GDM1 (cell line): ENCODE measurements at regions not wholly inside any gene's neighbourhood (a gene's known extent, or its start where the extent isn't known, plus 50 kb on each side); places are given as distances from the start of the nearest gene placed in this dataset.
"Not testable (repeated sequence)": the region's sequence is repeated elsewhere in the genome, so short reads cannot be mapped to it uniquely, and the experiment has no call there.

Source experiments
- DNase-seq: peaks from one replicate; lab custom pipeline; 2025; lab: John Stamatoyannopoulos, UW

DNA sequence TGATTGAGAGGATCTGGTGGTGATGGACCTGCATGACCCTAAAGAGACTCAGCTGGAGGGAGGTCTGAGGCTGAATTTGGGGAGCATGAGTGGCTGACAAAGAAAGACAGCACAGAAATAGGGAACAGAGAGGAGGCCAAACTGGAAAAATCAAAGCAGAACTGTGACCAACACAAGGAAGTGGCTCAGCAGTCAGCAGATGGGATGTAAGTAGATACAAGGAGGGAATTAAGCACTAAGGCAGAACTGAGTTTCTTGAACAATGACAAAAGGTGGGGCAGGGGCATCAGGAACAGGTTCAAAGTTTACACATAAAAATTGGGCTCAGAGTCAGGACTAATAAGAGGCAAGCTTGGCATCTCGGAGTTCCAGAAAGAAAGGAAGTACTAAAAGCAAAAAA is 144.3 kb upstream of the KLF3 start:
- DNase-seq, result no peak

DNA sequence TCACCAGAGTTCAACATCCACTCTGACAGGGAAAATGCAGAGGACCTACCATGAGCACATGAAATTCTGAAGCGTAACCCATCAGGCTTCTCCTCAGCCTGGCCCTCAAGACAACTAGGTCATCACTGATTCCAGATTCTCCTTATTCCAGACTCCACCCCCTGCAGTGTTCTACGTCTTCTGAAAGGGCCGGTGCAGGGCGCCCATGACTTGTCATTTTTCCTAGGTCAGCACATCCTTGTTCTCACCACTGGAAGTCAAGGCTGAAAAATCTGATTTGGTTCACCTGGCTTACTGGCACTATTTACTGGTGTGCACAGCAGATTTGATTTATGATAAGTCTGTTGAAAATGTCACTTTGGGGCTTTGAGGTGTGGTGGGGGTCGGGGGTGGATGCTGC is 140.9 kb upstream of the KLF3 start:
- DNase-seq, result no peak

DNA sequence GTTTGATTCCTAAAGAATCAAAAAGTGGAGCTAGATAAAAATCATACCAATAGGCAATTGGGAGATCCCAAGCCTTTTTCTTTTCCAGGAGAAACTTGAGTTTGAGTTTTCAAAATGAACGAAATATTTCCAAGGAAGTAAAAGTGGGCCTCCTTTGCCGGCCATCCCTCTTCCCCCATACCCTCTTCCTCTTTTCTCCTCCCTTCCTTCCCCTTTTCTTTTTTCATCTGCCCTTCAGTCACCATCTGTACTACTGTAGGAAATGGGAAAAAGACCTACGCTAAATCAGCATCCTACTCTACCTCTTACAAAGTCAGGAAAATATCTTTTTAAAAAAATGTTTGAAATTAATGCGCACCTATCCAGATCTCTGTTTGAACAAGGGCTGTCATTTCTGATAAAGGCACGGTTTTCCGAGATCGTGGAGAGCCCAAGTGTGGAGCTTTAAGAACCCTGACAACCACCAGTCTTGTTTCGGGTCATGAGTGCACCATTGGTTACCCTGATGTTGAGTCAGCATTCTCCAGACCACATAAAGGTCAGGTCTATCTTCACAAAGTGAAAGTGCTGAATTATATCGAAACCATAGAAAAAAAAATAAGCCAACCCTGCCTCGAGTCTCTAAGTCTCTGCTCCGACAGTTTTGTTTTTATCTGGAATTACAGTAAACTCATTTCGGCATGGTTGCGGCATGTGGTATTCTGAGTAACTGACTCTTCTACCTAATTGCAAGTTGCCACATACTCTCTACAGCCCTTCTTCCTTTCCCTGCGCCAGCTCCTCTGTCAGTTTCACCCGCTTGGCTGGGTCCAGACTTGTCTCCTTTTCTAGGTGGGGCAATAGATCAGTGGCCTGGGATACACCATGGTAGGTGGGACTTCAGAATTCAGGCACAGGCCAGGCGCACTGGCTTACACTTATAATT is 140.2 kb upstream of the KLF3 start:
- peak; percentile 46 for DNase-seq

DNA sequence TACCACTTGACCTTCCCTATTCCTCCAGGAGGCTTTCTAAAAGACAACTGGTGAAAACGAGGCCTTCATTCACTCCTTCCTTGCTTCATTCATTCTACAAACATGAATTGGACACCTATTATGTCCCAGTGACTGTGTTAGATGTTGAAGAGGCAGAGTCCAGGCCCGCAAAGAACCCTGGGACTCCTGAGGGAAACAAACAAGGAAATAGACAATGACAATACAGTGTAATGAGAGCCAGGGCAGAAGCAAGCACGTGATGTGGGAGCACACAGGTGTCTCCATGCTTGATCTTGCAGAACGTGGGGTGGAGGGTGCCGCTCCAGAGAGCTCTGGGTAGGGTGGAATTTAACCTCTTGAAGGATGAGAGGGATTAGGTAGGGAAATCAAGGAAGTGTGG is 137.6 kb upstream of the KLF3 start:
- no peak for DNase-seq

DNA sequence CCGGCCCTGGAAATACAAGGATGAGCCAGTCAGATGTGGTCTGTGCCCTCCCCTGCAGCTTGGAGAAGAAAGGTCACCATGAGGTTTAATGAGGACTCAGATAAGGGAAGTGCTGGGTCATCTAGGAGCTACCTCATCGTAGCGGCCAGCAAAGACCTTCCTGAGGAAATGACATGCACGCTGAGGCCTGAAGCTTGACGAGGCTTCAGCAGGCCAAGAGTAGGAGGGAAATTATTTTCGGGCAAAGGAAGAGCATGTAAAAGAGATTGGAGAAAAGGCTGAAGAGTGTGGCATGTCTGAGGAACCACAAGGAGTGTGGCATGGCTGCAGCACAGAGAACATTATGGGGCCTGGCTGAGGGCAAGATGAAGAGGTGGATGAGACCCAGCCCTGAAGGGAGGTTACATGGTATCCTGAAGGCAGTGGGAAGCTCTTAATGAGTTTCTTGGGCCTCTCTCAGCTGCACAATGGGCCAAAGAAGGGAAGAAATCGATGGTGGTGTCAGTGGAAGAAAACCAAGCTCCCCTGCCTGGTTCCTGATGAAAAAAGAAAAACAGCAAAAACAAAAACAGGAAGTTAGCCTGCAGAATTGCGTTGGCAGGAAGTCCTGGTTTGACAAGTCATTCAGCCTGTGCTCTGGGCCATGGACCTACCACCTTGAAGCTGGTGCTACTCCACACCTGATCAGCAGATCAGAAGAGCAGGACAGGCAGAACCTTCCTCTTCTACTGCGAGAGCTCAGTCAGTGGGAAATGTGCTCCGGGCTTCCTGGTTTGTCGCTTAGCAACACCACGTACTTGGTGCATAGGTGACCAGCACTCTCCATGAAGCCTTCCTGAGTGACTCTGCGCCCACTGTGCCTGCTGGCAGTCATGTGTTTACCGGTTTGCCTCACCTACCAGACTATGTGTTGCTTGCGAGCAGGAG is 134.5 kb upstream of the KLF3 start:
- peak; percentile 83 for DNase-seq

DNA sequence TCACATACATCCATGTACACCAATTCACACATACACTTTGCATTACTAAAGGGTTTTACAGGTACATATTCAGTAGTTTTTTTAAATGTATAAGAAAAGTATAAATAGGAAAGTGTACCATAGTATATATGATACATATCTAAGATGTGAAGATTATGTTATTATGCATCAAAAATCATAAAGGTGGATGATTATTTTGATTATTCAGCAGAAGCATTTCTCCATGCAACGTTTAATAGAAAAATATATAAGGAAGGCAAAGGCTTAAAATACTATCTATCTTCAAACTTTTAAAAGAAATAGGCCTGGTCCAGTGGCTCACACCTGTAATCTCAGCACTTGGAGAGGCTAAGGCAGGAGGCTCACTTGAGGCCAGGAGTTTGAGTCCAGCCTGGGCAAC is 133.5 kb upstream of the KLF3 start:
- no peak for DNase-seq

DNA sequence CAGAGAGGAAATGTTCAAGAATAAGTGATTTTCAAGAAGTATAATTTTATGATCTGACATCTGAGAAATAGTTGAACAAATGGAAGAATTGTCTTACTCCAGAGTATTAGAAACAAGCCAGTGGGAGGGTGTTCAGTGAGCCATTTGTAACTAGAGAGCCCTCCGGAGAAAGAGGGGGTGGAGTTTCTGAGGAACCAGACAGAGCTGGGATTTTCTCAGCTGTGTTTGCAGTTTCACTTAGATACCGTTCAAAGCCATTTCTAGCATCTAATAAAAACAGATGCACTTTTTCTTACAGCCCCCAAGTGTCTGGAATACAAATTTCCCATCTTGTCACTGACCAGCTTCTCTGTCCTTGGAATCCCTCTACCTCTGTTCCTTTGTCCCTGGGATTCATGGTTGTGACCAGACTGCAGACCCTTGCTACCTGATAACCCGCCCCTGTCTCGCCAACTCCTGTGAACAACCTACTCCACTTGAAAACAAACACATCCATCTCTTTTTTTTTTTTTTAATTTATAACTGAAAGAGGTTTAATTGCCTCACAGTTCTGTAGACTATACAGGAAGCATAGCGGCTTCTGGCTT is 132.8 kb upstream of the KLF3 start:
- no peak for DNase-seq

DNA sequence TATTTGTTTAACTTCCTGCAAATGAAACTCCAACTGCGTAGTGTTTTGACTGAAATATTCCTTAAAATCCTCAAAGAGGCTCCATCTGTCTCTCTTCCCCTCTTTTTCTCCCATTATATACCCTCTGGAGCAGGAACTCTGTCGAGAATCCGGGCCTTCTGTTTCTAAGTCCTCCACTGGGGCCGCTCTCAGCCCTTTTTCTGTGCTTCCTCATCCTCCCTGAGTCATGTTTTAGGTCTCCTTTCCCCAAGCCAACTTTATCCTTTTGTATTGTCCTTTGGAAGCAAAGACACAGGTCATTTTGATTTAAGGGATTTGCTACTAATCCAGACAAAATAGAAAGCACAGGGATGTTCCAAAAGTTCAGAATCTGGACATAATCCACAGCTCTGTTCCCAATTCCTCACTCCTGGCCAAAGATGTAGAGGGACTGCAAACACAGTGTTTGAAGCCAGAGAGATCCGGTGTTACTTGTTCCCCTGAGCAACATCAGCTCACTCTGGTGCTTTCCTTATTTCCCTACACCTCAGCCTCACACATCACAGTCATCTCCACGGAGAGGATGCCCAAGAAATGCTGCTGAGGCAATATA is 131.0 kb upstream of the KLF3 start:
- no peak for DNase-seq

DNA sequence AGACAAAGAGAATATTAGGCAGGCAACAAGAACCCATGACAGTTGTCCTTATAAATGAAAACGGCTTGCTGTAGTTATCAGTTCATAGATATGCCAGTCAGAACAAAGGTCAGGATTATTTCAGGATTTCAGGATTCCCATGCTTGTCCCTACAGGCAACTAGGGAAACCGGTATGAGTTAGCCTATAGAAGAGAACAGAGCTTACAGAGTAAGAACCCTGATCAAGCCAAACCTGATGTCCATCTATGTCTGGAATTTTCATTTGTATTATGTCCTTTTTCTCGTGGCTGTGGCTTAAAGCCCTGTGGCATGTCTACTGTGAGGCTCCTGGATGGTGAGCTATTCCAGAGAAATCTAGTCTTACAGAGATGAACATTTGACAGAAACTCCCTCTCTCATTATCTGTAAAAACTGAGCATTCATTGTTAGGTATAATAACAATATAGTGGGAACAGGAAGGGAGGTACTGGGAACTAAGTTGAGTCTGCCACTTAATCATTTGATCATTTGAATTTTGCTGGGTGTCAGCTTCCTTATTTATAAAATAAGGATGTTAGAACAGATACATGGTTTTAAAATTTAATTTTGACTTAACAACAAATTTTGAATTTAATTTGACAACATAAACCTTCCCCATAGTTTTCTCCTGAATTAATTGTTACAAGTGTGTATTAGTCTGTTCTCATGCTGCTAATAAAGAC is 129.5 kb upstream of the KLF3 start:
- no peak for DNase-seq

DNA sequence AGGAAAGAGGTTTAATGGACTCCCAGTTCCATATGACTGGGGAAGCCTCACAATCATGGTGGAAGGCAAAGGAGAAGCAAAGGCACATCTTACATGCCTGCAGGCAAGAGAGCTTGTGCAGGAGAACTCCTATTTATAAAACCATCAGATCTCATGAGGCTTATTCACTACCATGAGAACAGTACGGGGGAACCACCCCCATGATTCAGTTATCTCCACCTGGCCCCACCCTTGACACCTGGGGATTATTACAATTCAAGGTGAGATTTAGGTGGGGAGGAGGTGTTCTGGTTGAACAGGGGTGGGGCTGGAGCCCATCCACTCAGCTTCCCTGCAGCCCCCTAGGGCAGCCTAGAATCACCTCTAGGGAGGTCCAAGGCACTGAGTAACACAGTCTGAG is 128.9 kb upstream of the KLF3 start:
- DNase-seq, result not testable (repeated sequence)

DNA sequence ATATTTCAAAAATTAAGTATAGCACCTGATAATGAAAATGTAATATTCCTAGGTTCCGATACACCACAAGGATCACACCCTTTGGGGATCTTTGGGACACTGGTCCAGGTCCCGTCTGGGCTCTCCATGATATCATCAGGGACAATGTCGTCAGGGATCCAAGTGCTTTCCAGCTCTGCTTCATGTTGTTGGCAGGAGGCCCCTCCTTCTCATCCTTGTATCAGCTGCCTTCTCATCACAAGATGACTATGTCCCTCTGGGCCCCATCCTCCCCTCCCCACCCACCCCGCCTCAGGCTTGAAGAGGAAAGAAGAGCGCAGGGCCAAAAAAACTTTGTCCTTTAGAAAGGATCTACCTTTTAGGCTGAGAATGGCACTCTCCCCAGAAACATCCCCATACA is 128.3 kb upstream of the KLF3 start:
- DNase-seq, result no peak

DNA sequence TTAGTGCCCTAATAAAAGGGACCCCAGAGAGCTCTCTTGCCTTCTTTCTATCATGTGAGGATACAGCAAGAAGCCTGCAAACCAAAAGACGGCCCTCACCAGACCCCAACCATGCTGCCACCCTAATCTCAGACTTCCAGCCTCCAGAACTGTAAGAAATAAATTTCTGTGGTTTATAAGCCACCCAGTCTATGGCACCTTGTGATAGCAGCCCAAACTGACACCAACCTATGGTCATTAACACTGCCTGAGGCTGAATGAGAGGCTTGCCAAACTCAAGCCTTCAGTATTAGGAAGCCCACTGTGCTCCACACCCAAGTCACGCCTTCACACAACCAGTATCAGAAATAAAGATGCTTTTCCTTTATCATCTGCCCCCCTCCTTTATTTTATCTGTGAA is 127.3 kb upstream of the KLF3 start:
- no peak for DNase-seq

DNA sequence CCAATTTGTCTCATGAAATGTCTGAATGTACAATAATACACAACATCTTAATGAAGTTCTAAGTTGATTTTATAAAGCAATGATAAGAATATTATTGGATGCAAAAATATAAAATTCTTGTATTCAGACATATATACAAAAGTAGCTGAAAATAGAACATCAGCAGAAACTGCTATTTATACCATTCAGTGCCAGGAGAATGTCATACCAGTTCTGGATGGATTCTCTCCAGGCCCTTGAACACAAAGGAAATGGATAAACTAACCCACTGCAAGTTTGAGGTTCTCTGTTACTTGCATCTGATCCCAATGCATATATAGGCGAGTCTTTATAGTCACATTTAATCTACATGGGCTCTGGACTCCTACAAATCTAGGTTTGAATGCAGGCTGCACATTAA is 126.3 kb upstream of the KLF3 start:
- no peak for DNase-seq

DNA sequence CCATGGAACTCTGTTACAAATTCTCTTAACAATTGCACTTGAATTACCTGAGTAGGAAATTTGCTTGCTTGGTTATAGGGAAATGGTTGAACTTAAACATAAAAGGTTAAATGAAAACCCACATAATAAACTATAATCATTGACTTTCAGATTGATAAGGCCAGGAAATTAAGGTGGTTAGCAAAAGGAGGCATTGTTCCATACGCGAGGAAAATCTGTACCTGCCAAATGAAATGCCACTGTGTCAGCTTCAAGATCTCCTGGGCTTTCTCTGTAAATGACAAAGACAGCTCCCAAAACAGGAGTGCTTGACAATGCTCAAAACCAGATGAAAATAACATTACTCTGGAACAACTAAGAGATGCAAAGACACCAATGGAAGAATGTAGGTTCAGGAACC is 125.5 kb upstream of the KLF3 start:
- no peak for DNase-seq

DNA sequence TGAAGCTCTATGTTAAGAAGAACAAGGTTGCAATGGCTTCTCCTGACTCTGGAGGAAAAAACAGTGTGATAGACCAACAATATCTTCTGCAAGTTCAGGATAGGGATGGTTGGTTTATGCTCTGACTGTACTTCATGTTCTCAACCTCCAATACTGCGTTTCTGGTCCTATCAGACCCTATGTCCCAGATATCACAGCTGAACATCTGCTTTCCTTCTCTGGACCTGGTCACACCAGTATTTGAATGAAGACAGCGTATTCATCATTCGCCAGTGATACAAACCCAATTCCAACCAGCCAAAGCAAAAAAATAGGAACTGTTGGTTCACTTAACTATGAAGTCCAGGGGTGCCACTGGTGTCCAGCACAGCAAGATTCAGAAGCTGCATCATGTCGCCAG is 124.5 kb upstream of the KLF3 start:
- no peak for DNase-seq

DNA sequence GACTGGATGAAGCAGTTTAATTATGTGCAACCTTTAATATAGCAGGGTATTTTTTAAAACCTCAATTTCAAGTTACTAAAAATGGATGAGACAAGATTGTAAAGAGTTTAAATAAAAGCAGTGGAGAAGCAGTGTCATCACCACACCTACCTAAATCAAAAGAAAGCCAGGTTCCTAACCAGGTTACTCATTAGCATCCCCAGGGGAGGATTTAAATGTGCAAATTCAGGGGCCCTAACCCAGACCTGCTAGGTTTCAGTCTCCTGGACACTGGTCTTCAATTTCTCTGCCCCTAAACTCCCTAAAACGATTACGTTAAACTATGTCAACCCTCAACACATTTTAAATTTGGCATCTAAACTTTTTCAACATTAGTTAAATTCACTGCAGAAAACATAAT is 116.9 kb upstream of the KLF3 start:
- DNase-seq, result no peak

DNA sequence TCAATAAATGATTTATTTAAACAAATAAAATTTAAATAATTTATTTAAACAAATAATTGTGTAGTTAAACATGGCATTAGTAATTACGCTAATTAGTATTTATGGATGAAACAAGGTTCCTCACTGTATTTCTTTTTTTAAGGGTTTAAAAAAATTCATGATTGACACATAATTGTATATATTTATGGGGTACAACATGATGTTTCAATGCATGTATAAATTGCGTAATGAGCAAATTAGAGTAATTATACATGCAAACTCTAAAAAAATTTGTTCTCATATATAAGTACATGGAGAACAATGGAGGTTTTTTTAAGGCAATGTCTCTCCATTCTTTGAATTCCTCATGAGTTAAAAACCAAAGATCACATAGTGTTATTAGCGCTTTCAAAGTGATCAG is 115.7 kb upstream of the KLF3 start:
- no peak for DNase-seq

DNA sequence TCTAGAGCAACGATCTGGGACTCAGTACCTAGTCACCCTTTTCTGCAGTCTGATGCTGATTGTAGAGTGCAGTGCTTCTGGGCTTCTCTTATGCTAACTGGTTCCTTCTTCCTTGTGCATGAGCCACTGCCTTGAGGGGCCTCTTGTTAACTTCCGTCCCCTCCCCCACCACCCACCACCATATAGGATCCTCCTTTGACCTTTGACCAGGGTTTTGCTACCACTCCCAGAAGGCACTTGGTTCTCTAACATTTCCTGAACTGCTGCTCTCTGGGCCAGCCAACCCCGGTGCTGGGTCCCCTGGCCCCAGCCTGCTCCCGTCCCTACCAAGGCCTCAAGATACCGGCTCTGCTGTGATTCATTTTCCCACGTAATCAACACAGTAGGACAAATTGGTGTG is 104.6 kb upstream of the KLF3 start:
- no peak for DNase-seq

DNA sequence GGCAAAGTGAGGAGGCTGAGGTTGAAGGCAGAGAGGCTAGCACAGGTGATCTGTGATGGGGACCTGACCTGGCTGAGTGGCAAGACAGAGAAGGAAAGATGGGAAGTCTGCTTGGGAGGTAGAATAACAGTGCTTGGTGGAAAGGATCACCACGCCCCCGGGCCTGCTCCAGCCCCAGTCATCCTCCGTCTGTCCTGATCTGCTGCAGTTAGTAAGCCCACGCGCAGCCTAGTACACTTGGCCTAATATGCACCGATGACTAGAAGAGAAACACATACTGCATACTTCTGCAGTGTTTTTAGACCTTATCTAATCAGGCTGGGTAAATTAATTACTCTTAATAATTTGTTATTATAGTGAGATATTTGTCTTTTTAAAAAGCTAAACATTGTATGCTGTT is 103.7 kb upstream of the KLF3 start:
- DNase-seq, result no peak

DNA sequence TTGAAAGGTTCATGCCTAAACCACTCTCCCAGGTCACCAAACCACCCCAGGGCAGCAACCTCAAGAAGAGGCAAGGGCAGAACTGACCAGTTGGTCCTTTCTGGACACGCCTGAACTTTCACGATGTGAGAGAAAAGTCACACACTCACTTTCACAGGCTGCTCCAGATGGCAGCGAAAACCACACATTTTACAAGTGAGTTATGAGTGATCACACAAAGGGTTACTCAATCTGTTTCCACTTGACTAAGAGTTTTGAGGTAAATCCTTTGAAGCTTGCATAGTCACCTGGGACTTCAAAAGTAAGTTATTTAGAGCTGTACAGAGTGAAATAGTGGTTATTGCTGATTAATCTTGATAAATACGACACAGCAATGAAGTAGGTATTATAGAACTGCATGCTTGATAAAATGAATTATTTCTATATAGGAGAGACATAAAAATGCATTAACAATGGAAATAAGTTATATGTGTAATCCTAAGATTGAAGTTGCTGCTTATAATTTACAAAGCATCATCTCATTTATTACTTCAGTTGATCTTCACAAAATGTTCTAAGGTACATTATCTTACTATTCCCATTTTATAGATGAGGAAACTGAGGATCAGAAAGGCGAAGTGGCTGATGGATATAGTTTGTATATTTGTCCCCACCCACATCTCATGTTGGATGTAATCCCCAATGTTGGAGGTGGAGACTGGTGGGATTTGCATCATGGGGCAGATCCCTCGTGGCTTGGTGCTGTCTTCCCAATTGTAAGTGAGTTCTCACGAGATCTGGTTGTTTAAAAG is 103.0 kb upstream of the KLF3 start:
- no peak for DNase-seq

DNA sequence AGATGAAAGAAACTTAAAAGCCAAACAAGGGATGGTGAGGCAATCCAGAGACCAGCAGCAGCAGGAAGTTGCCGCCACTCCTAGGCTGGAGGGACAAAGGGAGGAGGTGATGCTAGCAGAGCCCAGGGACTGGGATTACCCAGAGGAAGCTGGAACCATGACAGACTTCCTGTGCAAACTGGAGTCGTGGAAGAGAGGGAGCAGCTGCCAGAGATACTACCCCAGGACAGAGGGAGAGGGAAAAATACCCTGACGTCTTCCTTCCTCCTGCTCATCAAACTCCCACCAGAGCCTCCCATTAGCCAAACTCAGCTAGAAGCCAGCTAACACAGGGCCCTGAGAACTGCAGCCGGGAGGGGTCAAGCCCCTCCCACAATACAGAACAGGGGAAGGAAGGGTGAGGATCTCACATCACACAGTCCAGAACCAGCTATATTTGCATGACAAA is 101.2 kb upstream of the KLF3 start:
- DNase-seq, result peak; percentile 5
